Trophoblast cell (in vitro differentiated cells and primary cell): ENCODE measurements at regions not wholly inside any gene's neighbourhood (a gene's known extent, or its start where the extent isn't known, plus 50 kb on each side); places are given as distances from the start of the nearest gene placed in this dataset.

Source experiments
- DNase-seq, 2 donors: peaks; one replicate each; pipeline ENCODE4 v3.0.0-alpha.2; 2016
- H2AFZ ChIP-seq: 2 replicates; pipeline ENCODE4 v1.6.1; 2013; ENCODE audit warnings: low read length, moderate library complexity, mild to moderate bottlenecking; ENCODE audit not compliant: insufficient read depth, poor library complexity
- H2AK5ac ChIP-seq: 2 replicates; pipeline ENCODE4 v1.6.1; 2013; ENCODE audit warnings: mild to moderate bottlenecking, low read length
- H2BK120ac ChIP-seq: 2 replicates; pipeline ENCODE4 v1.6.1; 2013; ENCODE audit warnings: low read length, mild to moderate bottlenecking, moderate library complexity; ENCODE audit not compliant: insufficient read depth, poor library complexity
- H2BK12ac ChIP-seq: 2 replicates; pipeline ENCODE4 v1.6.1; 2013; ENCODE audit warnings: mild to moderate bottlenecking, low read length, moderate library complexity
- H2BK5ac ChIP-seq: 2 replicates; pipeline ENCODE4 v1.6.1; 2013; ENCODE audit warnings: low read length, low read depth, moderate library complexity, mild to moderate bottlenecking; ENCODE audit not compliant: poor library complexity
- H3K14ac ChIP-seq: 2 replicates; pipeline ENCODE4 v1.6.1; 2013; ENCODE audit warnings: mild to moderate bottlenecking, low read length
- H3K18ac ChIP-seq: 2 replicates; pipeline ENCODE4 v1.6.1; 2013; ENCODE audit warnings: mild to moderate bottlenecking, low read length
- H3K23ac ChIP-seq: 2 replicates; pipeline ENCODE4 v1.6.1; 2013; ENCODE audit warnings: low read length
- H3K27ac ChIP-seq: 2 replicates; pipeline ENCODE4 v1.5.1; 2013; ENCODE audit warnings: low read depth, mild to moderate bottlenecking, inconsistent platforms, low read length, moderate library complexity
- H3K27me3 ChIP-seq: 2 replicates; pipeline ENCODE4 v1.6.1; 2013; ENCODE audit warnings: inconsistent platforms, mild to moderate bottlenecking, low read length, moderate library complexity; ENCODE audit not compliant: insufficient read depth
- H3K36me3 ChIP-seq, 2 experiments: 1 replicate in 1 of 2; 2 replicates in 1 of 2; pipeline ENCODE4 v1.6.1; 2013; ENCODE audit warnings: low read length in 2 of 2, mild to moderate bottlenecking in 2 of 2, moderate library complexity in 1 of 2; ENCODE audit not compliant: insufficient read depth in 2 of 2, control insufficient read depth in 1 of 2
- H3K4ac ChIP-seq: 2 replicates; pipeline ENCODE4 v1.6.1; 2013; ENCODE audit warnings: low read depth, mild to moderate bottlenecking, low read length, moderate library complexity
- H3K4me1 ChIP-seq, 2 experiments: 1 replicate in 1 of 2; 2 replicates in 1 of 2; pipeline ENCODE4 v1.6.1; 2013; ENCODE audit warnings: low read length in 2 of 2, mild to moderate bottlenecking in 2 of 2, moderate library complexity in 1 of 2; ENCODE audit not compliant: insufficient read depth in 2 of 2, control insufficient read depth in 1 of 2
- H3K4me2 ChIP-seq: 2 replicates; pipeline ENCODE4 v1.6.1; 2013; ENCODE audit warnings: inconsistent platforms, mild to moderate bottlenecking, low read length, moderate library complexity
- H3K4me3 ChIP-seq: 2 replicates; pipeline ENCODE4 v1.5.1; 2013; ENCODE audit warnings: mild to moderate bottlenecking, low read depth, low read length, inconsistent platforms
- H3K79me1 ChIP-seq: one replicate; pipeline ENCODE4 v1.6.1; 2013; ENCODE audit warnings: low read length
- H3K79me2 ChIP-seq: 2 replicates; pipeline ENCODE4 v1.6.1; 2013; ENCODE audit warnings: low read length, mild to moderate bottlenecking; ENCODE audit not compliant: control insufficient read depth, insufficient read depth, poor library complexity
- H3K9ac ChIP-seq: 2 replicates; pipeline ENCODE4 v1.6.1; 2013; ENCODE audit warnings: mild to moderate bottlenecking, low read length
- H3K9me3 ChIP-seq: 2 replicates; pipeline ENCODE4 v1.6.1; 2013; ENCODE audit warnings: low read depth, mild to moderate bottlenecking, control low read depth, inconsistent platforms, low read length; ENCODE audit not compliant: insufficient read depth
- H4K12ac ChIP-seq: 2 replicates; pipeline ENCODE4 v1.6.1; 2013; ENCODE audit warnings: low read depth, mild to moderate bottlenecking, low read length, moderate library complexity
- H4K8ac ChIP-seq: 2 replicates; pipeline ENCODE4 v1.6.1; 2013; ENCODE audit warnings: low read depth, mild to moderate bottlenecking, low read length, moderate library complexity
- H4K91ac ChIP-seq: one replicate; pipeline ENCODE4 v1.6.1; 2013; ENCODE audit warnings: low read depth, mild to moderate bottlenecking, low read length, moderate library complexity
- WGBS: extraction: QIAGEN DNeasy Blood & Tissue Kit; methylation state at CpG from one replicate; pipeline ENCODE4 v1.1.7; 2013; ENCODE audit warnings: missing lambda C conversion rate; ENCODE audit not compliant: insufficient read length, insufficient coverage; ENCODE audit errors: extremely low coverage; 5-methylcytosine and 5-hydroxymethylcytosine counted together

GRCh38 chr2:12363569-12363968, 353.2 kb upstream of the TRIB2 start:
- H2AFZ ChIP-seq = no peak overlapping the region
- H4K91ac ChIP-seq = no peak overlapping the region
- no peak overlapping the region for H2BK5ac ChIP-seq
- H4K12ac ChIP-seq = no peak overlapping the region
- no peaks in the 10 kb centered on the region for H3K4me1 ChIP-seq
- no peak overlapping the region for H3K27ac ChIP-seq
- no peak overlapping the region for H2BK12ac ChIP-seq
- H3K23ac ChIP-seq = no peak overlapping the region
- H2AK5ac ChIP-seq = no peak overlapping the region
- no peak overlapping the region for H3K14ac ChIP-seq
- no peak overlapping the region for H2BK120ac ChIP-seq
- WGBS = no CpG with 5 or more reads among the region's 1 CpG
- H3K9ac ChIP-seq = no peak overlapping the region
- no peak overlapping the region for H3K4ac ChIP-seq
- H3K27me3 ChIP-seq = no peaks in the 10 kb centered on the region
- no peak for DNase-seq
- H3K4me2 ChIP-seq = no peak overlapping the region
- H4K8ac ChIP-seq = no peak overlapping the region
- no peaks in the 10 kb centered on the region for H3K79me1 ChIP-seq
- H3K79me2 ChIP-seq = no peaks in the 10 kb centered on the region
- no peak overlapping the region for H3K18ac ChIP-seq
- H3K9me3 ChIP-seq = no peaks in the 10 kb centered on the region
- H3K4me3 ChIP-seq = no peak overlapping the region
- no peaks in the 10 kb centered on the region for H3K36me3 ChIP-seq

DNA sequence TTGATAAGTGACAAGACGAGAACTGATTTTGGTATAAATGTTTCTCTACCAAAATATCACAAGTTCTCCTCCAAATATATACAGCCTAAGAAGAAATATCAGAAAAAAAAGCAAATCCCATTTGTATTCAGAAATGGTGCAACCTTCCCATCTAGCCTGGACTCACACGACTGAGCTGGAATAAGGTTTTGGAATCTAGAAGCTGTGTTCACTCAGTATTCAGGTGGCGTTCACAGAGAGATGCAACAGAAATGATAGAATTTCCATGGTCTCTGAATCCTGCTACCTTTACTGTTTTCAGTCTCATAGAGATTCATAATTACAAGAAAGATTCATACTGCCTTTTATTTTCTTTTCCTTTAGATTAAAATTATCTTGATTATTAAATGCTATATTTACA, 347.2 kb upstream of the TRIB2 start:
- Histone ChIP-seq H3K4me1 (no peaks in the 10 kb centered on the region), H3K36me3 (no peaks in the 10 kb centered on the region), H3K79me1 (no peaks in the 10 kb centered on the region), H3K27ac (no peak overlapping the region), H2AK5ac (no peak overlapping the region), H3K9me3 (no peaks in the 10 kb centered on the region), H4K8ac (no peak overlapping the region), H3K27me3 (no peaks in the 10 kb centered on the region), H3K9ac (no peak overlapping the region), H2BK120ac (no peak overlapping the region), H3K4me2 (no peak overlapping the region), H2BK12ac (no peak overlapping the region), H3K23ac (no peak overlapping the region), H4K91ac (no peak overlapping the region), H4K12ac (no peak overlapping the region), H3K4ac (no peak overlapping the region), H3K4me3 (no peak overlapping the region), H3K14ac (no peak overlapping the region), H3K79me2 (no peaks in the 10 kb centered on the region), H2BK5ac (no peak overlapping the region), H2AFZ (no peak overlapping the region), H3K18ac (no peak overlapping the region)
- WGBS = no CpG with 5 or more reads among the region's 3 CpGs
- DNase-seq = no peak

- no peak overlapping the region for H3K18ac ChIP-seq
- no peak overlapping the region for H2AFZ ChIP-seq
- no peak overlapping the region for H3K9ac ChIP-seq
- H3K79me2 ChIP-seq = no peaks in the 10 kb centered on the region
- no peak overlapping the region for H2BK12ac ChIP-seq
- H4K91ac ChIP-seq = no peak overlapping the region
- no peak overlapping the region for H3K4ac ChIP-seq
- H3K27ac ChIP-seq = no peak overlapping the region
- no CpG with 5 or more reads among the region's 1 CpG for WGBS
- H3K27me3 ChIP-seq = no peaks in the 10 kb centered on the region
- H3K23ac ChIP-seq = no peak overlapping the region
- no peak overlapping the region for H3K4me3 ChIP-seq
- no peaks in the 10 kb centered on the region for H3K79me1 ChIP-seq
- no peak for DNase-seq
- H2AK5ac ChIP-seq = no peak overlapping the region
- H3K14ac ChIP-seq = no peak overlapping the region
- H3K4me1 ChIP-seq = no peaks in the 10 kb centered on the region
- no peak overlapping the region for H2BK120ac ChIP-seq
- H4K12ac ChIP-seq = no peak overlapping the region
- H3K36me3 ChIP-seq = no peaks in the 10 kb centered on the region
- no peak overlapping the region for H4K8ac ChIP-seq
- H2BK5ac ChIP-seq = no peak overlapping the region
- H3K9me3 ChIP-seq = no peaks in the 10 kb centered on the region
- no peak overlapping the region for H3K4me2 ChIP-seq
These were observed 340.7 kb upstream of the TRIB2 start for GRCh38 chr2:12376025-12376424.

GRCh38 chr2:12379143-12379542, 337.6 kb upstream of the TRIB2 start:
- Histone ChIP-seq H3K27me3 (no peaks in the 10 kb centered on the region), H4K91ac (no peak overlapping the region), H3K79me1 (no peaks in the 10 kb centered on the region), H3K4me1 (no peaks in the 10 kb centered on the region), H3K79me2 (no peaks in the 10 kb centered on the region), H2BK12ac (no peak overlapping the region), H3K9ac (no peak overlapping the region), H2AFZ (no peak overlapping the region), H2AK5ac (no peak overlapping the region), H3K36me3 (no peaks in the 10 kb centered on the region), H3K4me3 (no peak overlapping the region), H3K4me2 (no peak overlapping the region), H3K18ac (no peak overlapping the region), H2BK120ac (no peak overlapping the region), H4K8ac (no peak overlapping the region), H3K27ac (no peak overlapping the region), H3K9me3 (no peaks in the 10 kb centered on the region), H4K12ac (no peak overlapping the region), H2BK5ac (no peak overlapping the region), H3K4ac (no peak overlapping the region), H3K23ac (no peak overlapping the region), H3K14ac (no peak overlapping the region)
- no peak for DNase-seq
- no CpG with 5 or more reads among the region's 1 CpG for WGBS
